ENCODE measurements at regions not wholly inside any gene's neighbourhood (a gene's known extent, or its start where the extent isn't known, plus 50 kb on each side); places are given as distances from the start of the nearest gene placed in this dataset.

- ChIA-PET POLR2A (no interaction called here), CTCF (no interaction called here), SMC1A (ENCODE audit: uncharacterized antibody, unreplicated experiment) (no interaction called here), RAD21 (ENCODE audit: unreplicated experiment) (no interaction called here)
- no TSS peak for BruUV-seq (replicated peaks)
- DNase-seq (ENCODE audit: low read depth, low spot score) (no peak), ATAC-seq (no peak), FAIRE-seq (no peak)
- Histone ChIP-seq H4K20me1 (ENCODE audit: control insufficient read depth, insufficient read depth) (no peaks in the 10 kb centered on the region), H3K27ac (ENCODE audit: control insufficient read depth, insufficient read depth) (no peak overlapping the region), H3K4me2 (ENCODE audit: control insufficient read depth, insufficient read depth) (no peak overlapping the region), H3K4me3 (no peak overlapping the region), H3K4me1 (ENCODE audit: control insufficient read depth, insufficient read depth, low read length) (no peaks in the 10 kb centered on the region), H3K27me3 (replicated peaks in 1 of 2; ENCODE audit: control insufficient read depth in 2 of 2, insufficient read depth in 2 of 2, low read length in 1 of 2) (peaks cover 0 to 2% of the 10 kb centered on the region in 2 experiments; a peak in 1 of 4 replicates), H3K79me2 (ENCODE audit: control insufficient read depth, insufficient read depth, low read length) (no peaks in the 10 kb centered on the region), H2AFZ (ENCODE audit: control insufficient read depth, low read depth, low read length) (no peak overlapping the region), H3K36me3 (ENCODE audit: control insufficient read depth in 2 of 2, insufficient read depth in 2 of 2, low read length in 1 of 2) (no peaks in the 10 kb centered on the region), H3K9me3 (replicated peaks; ENCODE audit: control insufficient read depth, insufficient read depth, low read length) (no peaks in the 10 kb centered on the region), H3K9ac (ENCODE audit: control insufficient read depth, insufficient read depth, low read length) (no peak overlapping the region)
- no peak for TF ChIP-seq POLR2AphosphoS2 (IDR thresholded peaks at IDR 0.05; ENCODE audit: low read depth, low read length)
- intact Hi-C loops (cut with micrococcal nuclease; ENCODE audit: unreplicated experiment) (no loop called here), in situ Hi-C loops (cut with MboI) (no loop called here)
- WGBS (ENCODE audit: insufficient coverage, insufficient replicate concordance, low lambda C conversion rate, missing lambda C conversion rate), result 40% methylated on average over 7 of the region's 7 CpGs
Measured at GRCh38 chr12:105466901-105467598, 136.6 kb downstream of the C12orf75 start.

GRCh38 chr12:105467710-105468366, 137.3 kb downstream of the C12orf75 start:
- no peaks in the 10 kb centered on the region for H3K36me3 ChIP-seq (ENCODE audit: control insufficient read depth in 2 of 2, insufficient read depth in 2 of 2, low read length in 1 of 2)
- H3K79me2 ChIP-seq (ENCODE audit: control insufficient read depth, insufficient read depth, low read length), result no peaks in the 10 kb centered on the region
- no peak for ATAC-seq
- intact Hi-C loops (cut with micrococcal nuclease; ENCODE audit: unreplicated experiment), result no loop called here
- SMC1A ChIA-PET (ENCODE audit: uncharacterized antibody, unreplicated experiment), result no interaction called here
- 29% methylated on average over 4 of the region's 4 CpGs for WGBS (ENCODE audit: insufficient coverage, insufficient replicate concordance, low lambda C conversion rate, missing lambda C conversion rate)
- H3K27ac ChIP-seq (ENCODE audit: control insufficient read depth, insufficient read depth), result no peak overlapping the region
- in situ Hi-C loops (cut with MboI), result no loop called here
- no peaks in the 10 kb centered on the region for H4K20me1 ChIP-seq (ENCODE audit: control insufficient read depth, insufficient read depth)
- no peak for FAIRE-seq
- TF ChIP-seq RAD51 (IDR thresholded peaks at IDR 0.05) (no peak), SMAD1 (IDR thresholded peaks at IDR 0.05; ENCODE audit: low read depth, partially characterized antibody) (no peak), SUZ12 (IDR thresholded peaks at IDR 0.05; ENCODE audit: unreplicated experiment) (no peak), ZNF217 (IDR thresholded peaks at IDR 0.05) (no peak), TAF1 (IDR thresholded peaks at IDR 0.05; ENCODE audit: borderline replicate concordance, low read depth, low read length) (no peak), PAX8 (IDR thresholded peaks at IDR 0.05) (no peak), POU2F2 (IDR thresholded peaks at IDR 0.05; ENCODE audit: borderline replicate concordance, low read depth, low read length) (no peak), NRF1 (conservative IDR thresholded peaks at IDR 0.05; ENCODE audit: low read depth, low read length) (no peak), MYB (IDR thresholded peaks at IDR 0.05; ENCODE audit: borderline replicate concordance, low read depth, low read length) (no peak)
- BruUV-seq (replicated peaks), result no TSS peak
- no peak overlapping the region for H3K4me2 ChIP-seq (ENCODE audit: control insufficient read depth, insufficient read depth)
- no peak overlapping the region for H3K4me3 ChIP-seq
- RAD21 ChIA-PET (ENCODE audit: unreplicated experiment), result no interaction called here
- DNase-seq (ENCODE audit: low read depth, low spot score), result no peak
- no peaks in the 10 kb centered on the region for H3K4me1 ChIP-seq (ENCODE audit: control insufficient read depth, insufficient read depth, low read length)
- CTCF ChIA-PET, result no interaction called here
- no peaks in the 10 kb centered on the region for H3K9me3 ChIP-seq (replicated peaks; ENCODE audit: control insufficient read depth, insufficient read depth, low read length)
- no peak overlapping the region for H3K9ac ChIP-seq (ENCODE audit: control insufficient read depth, insufficient read depth, low read length)
- POLR2A ChIA-PET, result no interaction called here
- no peak overlapping the region for H2AFZ ChIP-seq (ENCODE audit: control insufficient read depth, low read depth, low read length)
- H3K27me3 ChIP-seq (replicated peaks in 1 of 2; ENCODE audit: control insufficient read depth in 2 of 2, insufficient read depth in 2 of 2, low read length in 1 of 2), result peaks cover 0 to 2% of the 10 kb centered on the region in 2 experiments; a peak in 1 of 4 replicates
